HG03108 (cell line): ENCODE measurements at regions not wholly inside any gene's neighbourhood (a gene's known extent, or its start where the extent isn't known, plus 50 kb on each side); places are given as distances from the start of the nearest gene placed in this dataset.
"Not testable (repeated sequence)": the region's sequence is repeated elsewhere in the genome, so short reads cannot be mapped to it uniquely, and the experiment has no call there.

Experiments
- ATAC-seq: cut with Tn5 transposase; IDR thresholded peaks from one replicate; pipeline ENCODE4 v1.9.1; 2021; ENCODE audit warnings: moderate library complexity; ENCODE audit not compliant: unreplicated experiment

DNA sequence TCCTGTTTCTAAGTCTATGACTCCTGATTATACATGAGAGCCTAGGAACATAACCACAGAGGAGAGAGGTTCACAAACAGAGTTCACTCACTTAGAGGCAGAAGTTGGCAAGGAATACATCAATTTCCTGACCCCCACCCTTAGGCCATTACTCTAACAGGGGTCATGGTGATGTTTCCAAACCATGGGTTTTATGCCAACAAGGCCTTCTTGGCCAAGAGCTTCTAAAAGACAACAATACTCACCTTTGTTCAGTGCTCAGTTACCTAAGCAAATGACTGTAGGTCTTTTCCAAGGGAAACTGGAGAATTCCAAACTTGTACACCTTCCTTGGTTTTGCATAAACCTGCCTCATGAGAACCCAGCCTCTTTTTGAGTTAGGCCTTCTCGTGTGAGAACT lies 52.6 kb downstream of the ERICH4 start:
- ATAC-seq = no peak

DNA sequence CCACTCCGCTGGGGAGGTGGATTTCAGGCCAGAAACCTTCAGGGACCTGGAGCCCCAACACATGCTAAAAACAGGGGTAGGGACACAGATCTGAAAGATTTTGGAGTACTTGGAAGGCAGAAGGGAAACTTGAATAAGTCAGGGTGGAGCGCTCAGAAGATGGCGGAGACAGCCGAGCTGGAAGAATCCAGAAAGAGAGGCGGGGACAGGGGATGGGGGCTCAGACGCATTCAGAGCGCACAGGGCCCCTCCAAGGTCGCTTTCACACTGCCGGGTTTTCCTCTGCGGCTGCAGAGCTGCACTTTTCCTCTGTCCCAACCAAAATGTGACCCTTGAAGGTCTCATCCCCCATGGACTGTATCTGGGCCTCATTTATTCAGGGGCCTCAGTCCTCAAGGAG lies 56.9 kb downstream of the ERICH4 start:
- ATAC-seq = no peak

DNA sequence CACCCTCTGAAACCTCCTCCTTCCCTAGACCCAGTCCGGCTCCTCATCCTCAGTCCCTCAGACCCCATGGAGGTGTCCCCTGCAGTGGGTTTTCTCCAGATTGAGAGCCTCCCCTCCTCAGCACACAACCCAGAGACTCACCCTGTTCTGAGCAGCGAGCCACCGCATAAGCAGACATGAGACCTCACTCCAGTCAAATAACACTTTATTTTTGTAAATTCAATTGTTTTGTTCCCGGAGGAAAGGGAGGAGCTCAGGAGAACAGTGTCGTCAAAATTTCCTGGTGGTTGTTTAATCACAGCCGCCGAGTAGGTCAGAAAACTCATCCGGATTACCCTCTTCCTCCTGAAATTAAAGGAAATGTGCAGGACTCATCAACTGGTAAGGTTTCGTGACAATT lies 57.5 kb downstream of the ERICH4 start:
- no peak for ATAC-seq

DNA sequence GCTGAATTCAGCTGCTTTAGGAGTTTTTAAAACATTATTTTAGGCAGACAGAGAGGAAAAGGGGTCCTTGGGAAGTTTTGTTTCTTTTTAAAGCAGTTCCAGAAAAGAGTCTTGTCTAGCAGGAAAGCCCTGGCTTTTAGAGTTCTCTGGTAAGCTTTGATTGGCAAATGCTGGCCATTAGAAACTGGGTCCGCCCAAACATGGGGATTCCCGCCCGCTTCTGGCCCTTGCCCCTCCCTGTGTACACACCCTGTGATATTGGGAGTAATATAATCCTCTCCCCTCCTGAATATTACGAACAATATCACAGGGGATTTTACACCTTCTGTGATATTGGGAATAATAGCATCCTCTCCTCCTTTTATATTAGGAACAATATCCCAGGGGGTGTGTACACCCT lies 58.9 kb downstream of the ERICH4 start:
- ATAC-seq = no peak

DNA sequence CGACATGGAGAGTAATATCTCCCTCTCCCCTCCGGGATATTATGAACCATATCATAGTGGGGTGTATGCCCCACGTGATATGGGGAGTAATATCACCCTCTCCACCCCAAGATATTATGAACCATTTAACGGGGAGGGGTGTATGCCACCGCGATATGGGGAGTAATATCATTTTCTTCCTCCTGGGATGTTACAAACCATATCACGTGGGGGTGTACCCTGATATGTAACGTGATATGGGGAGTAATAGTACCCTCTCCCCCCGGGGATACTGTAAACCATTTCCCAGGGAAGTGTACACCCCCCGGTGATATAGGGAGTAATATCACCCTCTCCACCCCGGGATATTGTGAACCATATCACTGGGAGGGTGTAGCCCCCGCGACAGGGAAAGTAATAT lies 62.1 kb downstream of the ERICH4 start:
- ATAC-seq = no peak

DNA sequence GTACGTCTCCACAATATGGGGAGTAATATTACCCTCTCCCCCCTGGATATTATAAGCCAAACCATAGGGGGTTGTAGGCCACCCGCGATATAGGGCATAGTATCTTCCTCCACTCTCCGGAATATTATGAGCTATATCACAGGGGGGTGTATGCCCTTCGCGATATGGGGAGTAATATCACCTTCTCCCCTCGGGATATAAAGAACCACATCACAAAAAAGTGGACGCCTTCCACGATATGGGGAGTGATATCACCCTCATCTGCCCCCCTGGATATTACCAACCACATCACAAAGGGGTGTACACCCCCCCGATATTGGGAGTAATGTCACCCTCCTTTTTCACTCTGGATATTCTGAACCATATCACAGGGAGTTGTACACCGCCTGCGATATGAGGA lies 65.5 kb upstream of the CEACAM21 start:
- no peak for ATAC-seq

DNA sequence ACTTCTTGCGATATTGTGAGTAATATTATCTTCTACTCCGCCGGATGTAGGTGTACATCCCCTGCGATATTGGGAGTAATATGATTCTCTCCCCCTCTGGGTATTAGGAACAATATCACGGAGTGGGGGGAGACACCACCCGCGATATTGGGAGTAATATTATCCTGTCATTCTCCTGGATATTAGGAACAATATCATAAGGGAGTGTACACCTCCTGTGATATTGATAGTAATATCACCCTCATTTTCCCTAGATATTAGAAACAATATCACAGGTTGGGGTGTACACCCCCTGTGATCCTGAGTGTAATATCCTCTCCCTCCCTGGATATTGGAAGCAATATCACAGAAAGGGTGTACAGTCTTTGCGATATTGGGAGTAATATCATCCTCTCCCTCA lies 64.3 kb upstream of the CEACAM21 start:
- ATAC-seq = no peak

DNA sequence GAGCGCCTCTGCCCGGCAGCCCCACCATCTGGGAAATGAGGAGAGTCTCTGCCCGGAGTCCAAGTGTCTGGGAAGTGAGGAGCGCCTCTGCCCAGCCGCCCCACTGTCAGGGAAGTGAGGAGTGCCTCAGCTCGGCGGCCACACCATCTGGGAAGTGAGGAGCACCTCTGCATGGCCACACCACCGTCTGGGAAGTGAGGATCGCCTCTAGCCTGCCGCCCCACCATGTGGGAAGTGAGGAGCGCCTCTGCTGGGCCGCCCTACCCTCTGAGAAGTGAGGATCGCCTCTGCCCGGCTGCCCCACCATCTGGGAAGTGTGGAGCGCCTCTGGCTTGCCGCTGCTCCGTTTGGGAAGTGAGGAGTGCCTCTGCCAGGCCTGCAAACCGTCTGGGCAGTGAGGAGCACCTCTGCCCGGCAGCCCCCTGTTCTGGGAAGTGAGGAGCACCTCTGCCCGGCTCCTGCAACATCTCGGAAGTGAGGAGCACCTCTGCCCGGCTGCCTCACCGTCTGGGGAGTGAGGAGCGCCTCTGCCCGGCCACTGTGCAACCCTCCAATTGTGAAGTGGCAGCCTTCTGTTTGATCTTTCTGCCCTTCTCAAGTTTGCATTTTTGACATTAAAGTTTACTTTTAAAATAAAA lies 60.8 kb upstream of the CEACAM21 start:
- no peak for ATAC-seq

DNA sequence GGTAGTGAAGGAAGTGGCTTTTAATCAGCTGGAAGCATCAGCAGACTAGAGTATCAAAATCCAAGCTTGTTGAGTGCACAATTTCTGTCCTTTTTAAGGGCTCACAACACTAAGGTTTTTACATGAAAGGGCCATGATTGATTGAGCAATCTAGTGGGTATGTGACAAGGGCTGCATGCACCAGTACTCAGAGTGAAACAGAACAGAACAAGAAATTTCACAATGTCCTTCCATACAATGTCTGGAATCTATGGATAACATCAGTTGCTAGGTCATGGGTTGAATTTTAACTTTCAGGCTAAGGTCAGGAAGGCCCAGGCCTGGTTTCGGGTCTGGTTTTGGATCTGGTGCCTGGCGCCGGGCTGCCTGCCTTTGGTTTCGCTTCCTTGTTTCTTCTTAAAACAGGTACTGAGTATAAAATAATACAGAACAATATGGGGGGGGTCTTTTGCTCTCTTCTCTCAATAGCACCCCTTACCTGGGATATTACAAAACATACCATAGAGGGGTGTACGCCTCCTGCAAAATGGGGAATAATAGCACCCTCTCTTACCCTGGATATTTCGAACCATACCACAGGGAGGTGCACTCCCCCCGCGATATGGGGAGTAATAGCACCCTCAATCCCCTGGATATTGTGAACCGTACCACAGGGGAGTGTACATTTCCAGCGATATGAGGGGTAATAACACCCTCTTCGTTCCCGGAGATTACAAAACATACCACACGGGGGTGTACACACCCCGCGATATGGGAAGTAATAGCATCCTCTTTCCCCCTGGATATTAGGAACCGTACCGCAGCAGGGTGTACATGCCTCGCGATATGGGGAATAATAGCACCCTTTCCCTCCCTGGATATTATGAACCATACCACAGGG lies 59.4 kb upstream of the CEACAM21 start:
- ATAC-seq = not testable (repeated sequence)

DNA sequence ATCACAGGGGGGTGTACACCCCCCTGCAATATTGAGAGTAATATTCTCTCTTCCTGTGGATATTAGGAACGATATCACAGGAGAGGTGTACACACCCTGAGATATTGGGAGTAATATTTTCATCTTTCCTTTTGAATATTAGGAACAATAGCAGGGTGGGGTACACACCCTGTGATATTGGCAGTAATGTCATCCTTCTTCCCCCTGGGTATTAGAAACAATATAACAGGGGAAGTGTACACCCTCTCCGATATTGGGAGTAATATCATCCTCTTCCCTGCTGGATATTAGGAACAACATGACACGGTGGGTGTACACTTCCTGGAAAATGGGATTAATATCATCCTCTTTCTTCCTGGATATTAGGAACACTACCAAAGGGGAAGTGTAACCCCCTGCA lies 57.8 kb upstream of the CEACAM21 start:
- no peak for ATAC-seq

DNA sequence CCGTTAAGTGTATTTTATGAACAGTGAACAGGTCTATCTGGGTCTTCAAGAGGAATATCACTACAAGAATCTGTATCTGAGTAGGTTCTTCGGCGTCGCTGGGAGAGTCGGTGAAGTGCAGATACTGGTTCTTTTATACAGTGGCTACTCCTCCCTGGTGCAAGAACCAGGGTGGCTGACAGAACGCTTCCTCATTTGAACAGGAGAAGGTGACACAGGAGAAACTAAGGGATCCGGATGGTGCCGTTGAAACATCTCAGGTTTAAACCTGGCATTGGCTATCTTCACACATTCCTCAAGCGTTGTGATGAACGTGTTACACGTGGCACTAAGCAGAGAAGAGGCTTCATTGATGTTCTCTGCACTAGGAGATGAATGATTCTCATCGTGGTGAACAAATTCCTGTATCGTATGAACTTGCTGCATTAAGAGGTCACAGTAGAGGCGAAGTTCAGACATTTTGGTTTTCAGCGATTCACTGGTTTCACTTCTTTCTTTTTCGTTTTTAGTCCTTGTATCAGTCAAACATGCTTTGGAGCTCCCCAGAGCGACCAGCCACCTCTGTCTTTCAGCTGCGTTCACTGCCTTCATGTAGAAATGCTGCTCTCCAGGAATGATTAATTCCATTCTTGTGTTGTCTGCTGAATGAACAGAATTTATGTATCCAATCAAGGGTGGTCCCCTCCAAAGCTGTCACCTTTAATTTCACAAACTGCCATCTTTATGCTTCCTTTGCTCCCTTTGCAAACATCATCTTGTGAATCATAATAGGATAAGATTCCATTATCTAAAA lies 54.6 kb upstream of the CEACAM21 start:
- peak; percentile 43 for ATAC-seq

DNA sequence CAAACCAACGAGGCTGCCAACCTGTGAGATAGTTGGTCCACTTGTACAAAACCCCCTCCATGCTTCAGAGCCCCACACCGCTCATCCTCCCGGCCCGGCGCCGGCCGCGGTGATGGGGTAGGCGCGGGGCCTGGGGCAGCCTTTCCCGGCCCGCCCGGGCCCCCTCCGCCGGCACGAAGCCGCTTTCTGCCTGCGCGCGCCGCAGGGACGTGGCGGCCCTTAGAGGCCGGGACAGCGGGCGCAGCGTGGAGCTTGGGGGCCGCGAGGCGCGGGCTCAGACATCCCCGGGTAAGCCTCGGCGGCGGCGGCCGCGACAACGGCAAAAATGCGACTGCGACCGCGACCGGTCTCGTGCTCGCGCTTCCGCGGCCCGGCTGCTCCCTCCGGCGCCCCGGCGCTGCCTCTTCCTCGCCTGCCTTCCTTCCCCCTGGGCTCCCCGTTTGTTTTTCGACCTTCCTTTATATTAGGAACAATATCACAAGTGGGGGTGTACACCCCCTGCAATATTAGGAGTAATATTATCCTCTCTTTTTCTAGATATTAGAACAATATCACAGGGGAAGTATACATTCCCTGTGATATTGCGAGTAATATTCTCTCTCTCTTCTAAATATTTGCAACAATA lies 53.9 kb upstream of the CEACAM21 start:
- peak; percentile 37 for ATAC-seq

DNA sequence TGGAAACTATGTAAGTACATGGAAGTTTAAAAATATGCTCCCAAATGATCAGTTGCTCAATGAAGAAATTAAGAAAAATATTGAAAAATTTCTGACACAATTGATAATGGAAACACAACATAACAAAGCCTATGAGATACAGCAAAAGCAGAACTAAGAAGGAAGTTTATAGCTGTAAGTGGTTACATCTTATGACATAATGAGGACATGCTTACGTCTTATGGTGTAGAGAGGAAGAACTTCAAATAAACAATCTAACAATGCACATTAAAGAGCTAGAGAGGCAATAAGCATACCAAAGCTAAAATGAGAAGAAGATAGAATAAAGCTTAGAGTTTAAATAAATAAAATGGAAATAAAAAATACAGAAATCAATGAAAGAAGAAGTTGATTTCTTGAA lies 50.0 kb upstream of the CEACAM21 start:
- no peak for ATAC-seq
